HEK293 (cell line): ENCODE measurements at regions not wholly inside any gene's neighbourhood (a gene's known extent, or its start where the extent isn't known, plus 50 kb on each side); places are given as distances from the start of the nearest gene placed in this dataset.

ENCODE experiments used
- CTCF ChIA-PET: fragments of 350-600 bp; formaldehyde crosslinking; extraction: SDS; loops from one replicate; lab custom pipeline; 2021; ENCODE audit warnings: antibody characterized with exemption; lab: Yijun Ruan, JAX
- POLR2A ChIA-PET: fragments of 300-600 bp; formaldehyde crosslinking; extraction: SDS; loops from one replicate; lab custom pipeline; 2020; ENCODE audit warnings: antibody characterized with exemption, inconsistent platforms; lab: Yijun Ruan, JAX
- H3K27ac ChIP-seq: fragments of 200-500 bp; sonication (Bioruptor generic); 2 replicates; pipeline ENCODE4 v1.5.1; 2014; ENCODE audit warnings: low read depth, low read length, control low read depth, inconsistent platforms; ENCODE audit errors: extremely low read depth
- H3K36me3 ChIP-seq, 2 experiments: fragments of 200-500 bp in 1 of 2; sonication (Bioruptor generic) in 1 of 2; 1 replicate in 1 of 2; 2 replicates in 1 of 2; pipeline ENCODE4 v1.5.1; 2014 to 2017; ENCODE audit warnings: inconsistent platforms in 2 of 2, low read length in 2 of 2; ENCODE audit not compliant: control insufficient read depth in 2 of 2, insufficient read depth in 1 of 2
- H3K4me1 ChIP-seq: fragments of 200-500 bp; sonication (Bioruptor generic); 2 replicates; pipeline ENCODE4 v1.5.1; 2014; ENCODE audit warnings: mild to moderate bottlenecking, low read length, inconsistent platforms; ENCODE audit not compliant: control insufficient read depth, insufficient read depth
- H3K4me3 ChIP-seq: 2 replicates; pipeline ENCODE4 v1.5.1; 2011; ENCODE audit warnings: low read depth, mild to moderate bottlenecking, control low read depth, low read length, moderate library complexity
- H3K9me3 ChIP-seq: fragments of 200-500 bp; sonication (Bioruptor generic); 2 replicates; pipeline ENCODE4 v1.5.1; 2014; ENCODE audit warnings: low read depth, low read length, inconsistent platforms; ENCODE audit not compliant: control insufficient read depth, insufficient read depth
- GFI1B ChIP-seq: fragments of 450-650 bp; formaldehyde crosslinking; IDR thresholded peaks from 2 replicates; pipeline ENCODE4 v1.5.1; 2016; ENCODE audit warnings: missing biosample characterization, missing genetic modification characterization
- IKZF3 ChIP-seq: fragments of 450-650 bp; IDR thresholded peaks from 2 replicates; pipeline ENCODE4 v1.5.0; 2018; ENCODE audit warnings: missing biosample characterization, mild to moderate bottlenecking, missing genetic modification characterization, moderate library complexity
- KLF8 ChIP-seq: fragments of 450-650 bp; formaldehyde crosslinking; IDR thresholded peaks from 2 replicates; pipeline ENCODE4 v1.5.1; 2016; ENCODE audit warnings: missing biosample characterization, missing genetic modification characterization
- MEIS1 ChIP-seq: sonication (generic); formaldehyde crosslinking; IDR thresholded peaks from 2 replicates; pipeline ENCODE4 v1.8.1; 2022; ENCODE audit warnings: missing genetic modification reagents, mild to moderate bottlenecking, borderline replicate concordance
- TCF7L2 ChIP-seq: IDR thresholded peaks from 2 replicates; pipeline ENCODE4 v1.6.1; 2011; ENCODE audit warnings: low read depth, mild to moderate bottlenecking, inconsistent platforms, low read length, moderate library complexity, borderline replicate concordance
- YY2 ChIP-seq: fragments of 450-650 bp; formaldehyde crosslinking; IDR thresholded peaks from 2 replicates; pipeline ENCODE4 v1.5.1; 2016; ENCODE audit warnings: missing biosample characterization, missing genetic modification characterization
- ZBTB11 ChIP-seq: fragments of 450-650 bp; formaldehyde crosslinking; conservative IDR thresholded peaks from 2 replicates; pipeline ENCODE4 v1.5.1; 2016; ENCODE audit warnings: low read depth, missing biosample characterization, missing genetic modification characterization
- ZBTB8A ChIP-seq: fragments of 450-650 bp; formaldehyde crosslinking; IDR thresholded peaks from 2 replicates; pipeline ENCODE4 v1.5.1; 2016; ENCODE audit warnings: missing biosample characterization, missing genetic modification characterization
- ZFP37 ChIP-seq: fragments of 450-650 bp; formaldehyde crosslinking; IDR thresholded peaks from 2 replicates; pipeline ENCODE4 v1.5.1; 2016; ENCODE audit warnings: missing biosample characterization, missing genetic modification characterization
- ZNF140 ChIP-seq: fragments of 450-650 bp; formaldehyde crosslinking; IDR thresholded peaks from 2 replicates; pipeline ENCODE4 v1.5.1; 2016; ENCODE audit warnings: missing biosample characterization, missing genetic modification characterization
- ZNF221 ChIP-seq: fragments of 450-650 bp; formaldehyde crosslinking; IDR thresholded peaks from 2 replicates; pipeline ENCODE4 v1.5.1; 2017; ENCODE audit warnings: missing biosample characterization, missing genetic modification characterization, borderline replicate concordance
- ZNF239 ChIP-seq: fragments of 450-650 bp; formaldehyde crosslinking; IDR thresholded peaks from 2 replicates; pipeline ENCODE4 v1.5.1; 2016; ENCODE audit warnings: missing biosample characterization, missing genetic modification characterization
- ZNF423 ChIP-seq: fragments of 450-650 bp; formaldehyde crosslinking; IDR thresholded peaks from 2 replicates; pipeline ENCODE4 v1.5.1; 2016; ENCODE audit warnings: missing biosample characterization, missing genetic modification characterization
- ZNF529 ChIP-seq: fragments of 450-650 bp; formaldehyde crosslinking; IDR thresholded peaks from 2 replicates; pipeline ENCODE4 v1.5.1; 2017; ENCODE audit warnings: missing genetic modification characterization, missing biosample characterization; ENCODE audit not compliant: insufficient replicate concordance
- ZNF549 ChIP-seq: fragments of 450-650 bp; IDR thresholded peaks from 2 replicates; pipeline ENCODE4 v1.5.1; 2018; ENCODE audit warnings: missing biosample characterization, missing genetic modification characterization, mild to moderate bottlenecking, inconsistent platforms, moderate library complexity
- ZNF555 ChIP-seq: fragments of 450-650 bp; formaldehyde crosslinking; conservative IDR thresholded peaks from 2 replicates; pipeline ENCODE4 v1.5.1; 2017; ENCODE audit warnings: missing biosample characterization, mild to moderate bottlenecking, missing genetic modification characterization, inconsistent platforms
- ZNF623 ChIP-seq: fragments of 450-650 bp; formaldehyde crosslinking; IDR thresholded peaks from 2 replicates; pipeline ENCODE4 v1.5.1; 2016; ENCODE audit warnings: missing biosample characterization, missing genetic modification characterization
- ZNF629 ChIP-seq: fragments of 450-650 bp; formaldehyde crosslinking; IDR thresholded peaks from 2 replicates; pipeline ENCODE4 v1.5.1; 2017; ENCODE audit warnings: missing biosample characterization, missing genetic modification characterization
- ZNF639 ChIP-seq: fragments of 450-650 bp; formaldehyde crosslinking; IDR thresholded peaks from 2 replicates; pipeline ENCODE4 v1.5.1; 2016; ENCODE audit warnings: missing biosample characterization, missing genetic modification characterization
- ZNF660 ChIP-seq: fragments of 450-650 bp; IDR thresholded peaks from 2 replicates; pipeline ENCODE4 v1.5.1; 2018; ENCODE audit warnings: missing biosample characterization, mild to moderate bottlenecking, missing genetic modification characterization
- ZNF664 ChIP-seq: fragments of 450-650 bp; formaldehyde crosslinking; IDR thresholded peaks from 2 replicates; pipeline ENCODE4 v1.5.1; 2016; ENCODE audit warnings: missing biosample characterization, missing genetic modification characterization
- ZNF670 ChIP-seq: fragments of 450-650 bp; formaldehyde crosslinking; IDR thresholded peaks from 2 replicates; pipeline ENCODE4 v1.5.1; 2016; ENCODE audit warnings: missing biosample characterization, missing genetic modification characterization, low read depth
- ZSCAN30 ChIP-seq: fragments of 450-650 bp; IDR thresholded peaks from 2 replicates; pipeline ENCODE4 v1.5.1; 2018; ENCODE audit warnings: missing biosample characterization, mild to moderate bottlenecking, missing genetic modification characterization, moderate library complexity
- ZSCAN4 ChIP-seq: fragments of 450-650 bp; formaldehyde crosslinking; IDR thresholded peaks from 2 replicates; pipeline ENCODE4 v1.5.1; 2017; ENCODE audit warnings: missing biosample characterization, missing genetic modification characterization
- TF ChIP-seq, protein P1 (sequence below): fragments of 450-650 bp; formaldehyde crosslinking; IDR thresholded peaks from 2 replicates; pipeline ENCODE4 v1.5.1; 2016; ENCODE audit warnings: missing biosample characterization, missing genetic modification characterization
- TF ChIP-seq, protein P2 (sequence below): fragments of 450-650 bp; formaldehyde crosslinking; IDR thresholded peaks from 2 replicates; pipeline ENCODE4 v1.5.1; 2016; ENCODE audit warnings: missing biosample characterization, missing genetic modification characterization, borderline replicate concordance

DNA sequence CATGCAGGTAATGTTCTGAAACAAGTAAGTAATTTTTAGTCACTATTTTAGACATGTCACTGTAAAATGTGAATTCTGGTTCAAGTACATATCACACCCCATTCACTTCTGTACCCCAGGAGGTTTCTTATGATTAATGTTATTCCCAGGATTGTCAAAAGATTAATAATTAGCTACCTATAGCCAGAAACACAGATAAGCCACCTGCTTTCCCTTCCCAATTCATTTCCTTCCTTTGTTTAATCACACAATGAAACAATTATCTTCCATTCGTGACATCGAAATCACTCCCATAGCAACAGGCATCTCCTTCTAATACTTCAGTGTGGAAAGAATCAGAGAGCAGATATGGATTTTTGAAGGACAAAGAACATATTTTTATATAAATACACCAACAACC is 1650.3 kb upstream of the CELF4 start:
- no peak for TF ChIP-seq ZNF629 (tag by site-specific recombination)
- no peak for TF ChIP-seq ZNF664
- TF ChIP-seq ZNF221 = no peak
- TF ChIP-seq IKZF3 = no peak
- TF ChIP-seq ZNF623 (tag by site-specific recombination) = no peak
- TF ChIP-seq, protein P1, sequence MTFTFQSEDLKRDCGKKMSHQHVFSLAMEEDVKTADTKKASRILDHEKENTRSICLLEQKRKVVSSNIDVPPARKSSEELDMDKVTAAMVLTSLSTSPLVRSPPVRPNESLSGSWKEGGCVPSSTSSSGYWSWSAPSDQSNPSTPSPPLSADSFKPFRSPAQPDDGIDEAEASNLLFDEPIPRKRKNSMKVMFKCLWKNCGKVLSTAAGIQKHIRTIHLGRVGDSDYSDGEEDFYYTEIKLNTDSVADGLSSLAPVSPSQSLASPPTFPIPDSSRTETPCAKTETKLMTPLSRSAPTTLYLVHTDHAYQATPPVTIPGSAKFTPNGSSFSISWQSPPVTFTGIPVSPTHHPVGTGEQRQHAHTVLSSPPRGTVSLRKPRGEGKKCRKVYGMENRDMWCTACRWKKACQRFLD (tag by site-specific recombination) = no peak
- no peak for TF ChIP-seq ZNF660
- TF ChIP-seq ZBTB11 (tag by site-specific recombination) = no peak
- no peak for TF ChIP-seq ZNF239 (tag by site-specific recombination)
- TF ChIP-seq, protein P2, sequence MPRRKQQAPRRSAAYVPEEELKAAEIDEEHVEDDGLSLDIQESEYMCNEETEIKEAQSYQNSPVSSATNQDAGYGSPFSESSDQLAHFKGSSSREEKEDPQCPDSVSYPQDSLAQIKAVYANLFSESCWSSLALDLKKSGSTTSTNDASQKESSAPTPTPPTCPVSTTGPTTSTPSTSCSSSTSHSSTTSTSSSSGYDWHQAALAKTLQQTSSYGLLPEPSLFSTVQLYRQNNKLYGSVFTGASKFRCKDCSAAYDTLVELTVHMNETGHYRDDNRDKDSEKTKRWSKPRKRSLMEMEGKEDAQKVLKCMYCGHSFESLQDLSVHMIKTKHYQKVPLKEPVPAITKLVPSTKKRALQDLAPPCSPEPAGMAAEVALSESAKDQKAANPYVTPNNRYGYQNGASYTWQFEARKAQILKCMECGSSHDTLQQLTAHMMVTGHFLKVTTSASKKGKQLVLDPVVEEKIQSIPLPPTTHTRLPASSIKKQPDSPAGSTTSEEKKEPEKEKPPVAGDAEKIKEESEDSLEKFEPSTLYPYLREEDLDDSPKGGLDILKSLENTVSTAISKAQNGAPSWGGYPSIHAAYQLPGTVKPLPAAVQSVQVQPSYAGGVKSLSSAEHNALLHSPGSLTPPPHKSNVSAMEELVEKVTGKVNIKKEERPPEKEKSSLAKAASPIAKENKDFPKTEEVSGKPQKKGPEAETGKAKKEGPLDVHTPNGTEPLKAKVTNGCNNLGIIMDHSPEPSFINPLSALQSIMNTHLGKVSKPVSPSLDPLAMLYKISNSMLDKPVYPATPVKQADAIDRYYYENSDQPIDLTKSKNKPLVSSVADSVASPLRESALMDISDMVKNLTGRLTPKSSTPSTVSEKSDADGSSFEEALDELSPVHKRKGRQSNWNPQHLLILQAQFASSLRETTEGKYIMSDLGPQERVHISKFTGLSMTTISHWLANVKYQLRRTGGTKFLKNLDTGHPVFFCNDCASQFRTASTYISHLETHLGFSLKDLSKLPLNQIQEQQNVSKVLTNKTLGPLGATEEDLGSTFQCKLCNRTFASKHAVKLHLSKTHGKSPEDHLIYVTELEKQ = no peak
- TF ChIP-seq ZNF549 (tag by site-specific recombination) = no peak
- TF ChIP-seq ZNF140 (tag by site-specific recombination) = no peak
- no peak for TF ChIP-seq MEIS1 (CRISPR knock-in tag)
- TF ChIP-seq ZNF670 (tag by site-specific recombination) = no peak
- TF ChIP-seq ZSCAN4 = no peak
- no peak for TF ChIP-seq ZNF423 (tag by site-specific recombination)
- TF ChIP-seq, all 188 proteins: peak for 0
- no peak overlapping the region for H3K27ac ChIP-seq

GRCh38 chr18:39211461-39211860 is 1645.9 kb upstream of the CELF4 start:
- no peak overlapping the region for H3K4me3 ChIP-seq
- H3K36me3 ChIP-seq = no peaks in the 10 kb centered on the region
- H3K9me3 ChIP-seq = no peaks in the 10 kb centered on the region
- ChIA-PET POLR2A (no interaction called here), CTCF (no interaction called here)
- no peaks in the 10 kb centered on the region for H3K4me1 ChIP-seq
- H3K27ac ChIP-seq = no peak overlapping the region
- TF ChIP-seq ZNF555 (no peak), YY2 (no peak), TCF7L2 (no peak), KLF8 (tag by site-specific recombination) (no peak), ZSCAN30 (tag by site-specific recombination) (no peak), ZNF529 (no peak), ZBTB8A (tag by site-specific recombination) (no peak), GFI1B (tag by site-specific recombination) (no peak), ZFP37 (tag by site-specific recombination) (no peak), ZNF639 (no peak)
- TF ChIP-seq, protein P1 (tag by site-specific recombination) = no peak

More for the DNA sequence above, 1650.3 kb upstream of the CELF4 start:
- H3K4me3 ChIP-seq = no peak overlapping the region
- POLR2A ChIA-PET = no interaction called here
- CTCF ChIA-PET = no interaction called here
- no peaks in the 10 kb centered on the region for H3K9me3 ChIP-seq
- H3K36me3 ChIP-seq = no peaks in the 10 kb centered on the region
- H3K4me1 ChIP-seq = no peaks in the 10 kb centered on the region
